ENCODE measurements at regions not wholly inside any gene's neighbourhood (a gene's known extent, or its start where the extent isn't known, plus 50 kb on each side); places are given as distances from the start of the nearest gene placed in this dataset.

GRCh38 chr3:191087391-191087790 is 111.7 kb upstream of the OSTN start:
- TF ChIP-seq CTCF (IDR thresholded peaks at IDR 0.05) (no peak), EP300 (IDR thresholded peaks at IDR 0.05) (no peak)
